ENCODE measurements at regions not wholly inside any gene's neighbourhood (a gene's known extent, or its start where the extent isn't known, plus 50 kb on each side); places are given as distances from the start of the nearest gene placed in this dataset.
A peak's percentile ranks its signal among the peaks of the same experiment; 100 is the strongest.
"Not testable (repeated sequence)": the region's sequence is repeated elsewhere in the genome, so short reads cannot be mapped to it uniquely, and the experiment has no call there.

GRCh38 chr2:18311420-18312195, 248.8 kb downstream of the RDH14 start:
- DNase-seq (ENCODE audit: low read depth): peak; percentile 16

DNA sequence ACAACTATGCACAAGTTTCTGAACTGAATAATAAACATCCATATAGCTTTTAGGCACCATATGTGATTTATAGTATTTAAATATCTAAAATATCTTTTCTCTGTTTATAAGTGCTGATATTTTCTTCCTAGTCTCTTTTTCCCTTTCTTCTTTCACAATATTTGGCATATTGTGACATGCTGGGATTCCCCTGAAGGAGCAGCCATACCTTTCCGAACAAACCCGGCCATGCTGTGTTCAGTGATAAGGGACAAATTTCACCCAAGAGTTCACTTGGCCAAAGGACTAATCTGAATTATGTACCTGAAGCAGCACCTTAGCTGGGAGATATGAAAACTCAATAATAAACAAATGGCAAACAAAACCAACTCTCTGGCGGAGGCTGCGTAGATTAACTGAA, 250.8 kb downstream of the RDH14 start:
- peak; percentile 24 for DNase-seq (ENCODE audit: low read depth)

- no peak for DNase-seq (ENCODE audit: low read depth)
These were observed 251.3 kb downstream of the RDH14 start for GRCh38 chr2:18309188-18309587.

- peak; percentile 46 for DNase-seq (ENCODE audit: low read depth)
These were observed 255.6 kb downstream of the RDH14 start for GRCh38 chr2:18304849-18305248.

GRCh38 chr2:18301421-18302139, 258.9 kb downstream of the RDH14 start:
- peak; percentile 23 for DNase-seq (ENCODE audit: low read depth)

- peak; percentile 98 for DNase-seq (ENCODE audit: low read depth)
These were observed 260.8 kb downstream of the RDH14 start for GRCh38 chr2:18299423-18300212.

- DNase-seq (ENCODE audit: low read depth): no peak
These were observed 262.9 kb downstream of the RDH14 start for GRCh38 chr2:18297534-18298058.

DNA sequence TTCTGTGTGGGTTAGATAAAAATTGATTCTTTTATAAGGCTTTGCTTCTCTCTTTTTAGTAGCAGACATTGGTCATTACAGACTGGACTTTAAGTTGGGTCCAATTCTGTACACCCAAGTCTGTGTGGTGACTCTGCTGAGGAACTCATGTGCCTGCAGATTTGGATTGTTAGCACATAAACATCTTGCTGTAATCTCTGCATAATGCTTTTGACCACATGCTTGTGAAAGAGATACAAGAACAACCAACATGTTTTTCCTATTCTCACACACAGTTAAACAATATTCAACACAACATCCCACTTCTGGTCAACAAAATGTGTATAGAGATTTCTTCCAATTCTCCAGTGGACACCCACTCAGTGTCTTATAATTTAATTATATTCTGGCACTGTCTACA, 270.1 kb downstream of the RDH14 start:
- DNase-seq (ENCODE audit: low read depth): peak; percentile 74

DNA sequence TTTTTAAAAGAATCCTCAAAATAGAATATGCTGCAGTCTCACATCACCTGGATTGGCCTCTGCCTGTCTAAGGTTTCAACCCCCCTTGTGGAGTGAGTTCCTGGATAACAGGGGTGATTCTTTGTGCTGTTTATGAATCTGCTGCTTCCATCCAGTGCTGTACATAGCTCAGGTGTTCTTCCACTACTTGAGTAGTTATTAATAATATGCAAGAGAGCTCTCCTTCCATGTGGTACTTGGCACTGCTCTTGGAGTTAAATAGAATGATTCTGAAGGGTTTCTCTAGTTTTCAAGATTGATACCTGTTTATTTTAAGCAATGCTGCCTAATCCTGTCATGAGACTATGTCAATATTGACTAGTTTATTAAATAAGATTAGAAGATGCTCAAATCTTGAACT, 273.6 kb downstream of the RDH14 start:
- no peak for DNase-seq (ENCODE audit: low read depth)

DNA sequence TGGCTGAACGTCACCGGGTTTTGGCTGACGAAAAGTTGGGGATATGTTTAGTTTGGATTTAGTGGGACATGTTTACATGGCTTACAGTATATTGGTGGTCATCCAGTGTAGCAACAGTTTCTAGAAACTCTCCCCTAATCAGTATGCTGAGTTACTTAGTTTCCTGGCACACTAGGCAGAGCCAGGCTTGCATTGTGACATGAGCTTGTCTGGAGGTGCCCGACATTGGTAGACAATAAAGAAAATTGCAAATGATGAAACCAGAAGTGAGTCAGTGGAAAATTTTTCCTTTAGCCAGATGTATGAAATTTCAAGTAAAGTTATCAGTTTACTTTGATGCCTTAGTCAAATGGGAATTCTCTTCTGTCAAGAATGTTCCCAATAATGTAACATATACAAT, 276.1 kb downstream of the RDH14 start:
- peak; percentile 76 for DNase-seq (ENCODE audit: low read depth)

DNA sequence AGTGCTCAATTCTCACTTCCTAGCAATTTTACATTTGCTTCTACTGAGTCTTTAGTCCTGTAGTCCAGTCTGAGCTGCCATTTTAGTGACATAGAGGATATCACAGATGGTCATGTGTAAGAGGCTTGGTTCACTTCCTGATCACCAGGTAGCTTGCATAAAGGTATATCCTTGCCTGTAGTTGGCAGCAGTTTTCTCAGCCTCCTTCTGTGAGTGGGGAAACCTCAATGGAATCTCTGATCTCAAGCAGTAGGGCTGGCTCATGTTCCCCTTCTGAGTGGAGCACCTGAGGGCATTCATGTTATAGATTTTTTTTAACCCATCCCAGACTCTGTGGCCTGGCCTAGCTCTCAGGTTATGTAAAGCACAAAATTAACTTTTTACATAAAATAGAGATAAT, 278.4 kb downstream of the RDH14 start:
- no peak for DNase-seq (ENCODE audit: low read depth)

- no peak for DNase-seq (ENCODE audit: low read depth)
These were observed 283.8 kb downstream of the RDH14 start for GRCh38 chr2:18276583-18277075.

DNA sequence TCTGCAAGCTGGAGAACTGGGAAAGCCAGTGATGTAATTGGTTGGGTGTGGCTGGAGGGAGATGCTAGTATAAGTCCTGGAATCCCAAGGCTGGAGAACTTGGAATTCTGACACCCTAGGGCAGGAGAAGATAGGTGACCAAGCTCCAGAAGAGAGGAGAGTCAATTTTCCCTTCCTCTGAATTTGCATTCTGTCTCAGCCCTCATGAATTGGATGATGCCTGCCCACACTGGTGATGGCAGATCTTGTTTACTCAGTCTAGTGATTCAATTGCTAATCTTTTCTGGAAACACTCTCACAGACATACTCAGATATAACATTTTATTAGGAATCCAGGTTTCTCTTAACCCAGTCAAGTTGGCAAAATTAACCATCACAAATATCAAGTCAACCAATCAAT, 287.2 kb downstream of the RDH14 start:
- no peak for DNase-seq (ENCODE audit: low read depth)

DNA sequence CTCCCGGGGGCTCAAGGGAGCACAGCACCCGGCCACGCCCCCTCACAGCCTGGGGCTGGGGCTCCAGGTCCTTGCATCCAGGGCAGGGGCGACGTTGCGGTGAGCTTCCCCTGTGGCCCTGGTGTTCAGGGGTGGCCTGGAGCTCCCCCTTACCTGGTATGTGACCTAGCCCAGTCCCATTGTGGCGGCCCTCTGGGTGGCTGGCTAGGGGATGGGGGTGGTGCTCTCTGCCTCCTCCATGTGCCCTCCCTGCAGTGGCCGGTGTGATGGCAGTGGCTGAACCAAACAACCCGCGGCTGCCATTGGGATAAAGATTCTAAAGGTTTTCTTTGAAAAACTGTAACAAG, 288.3 kb downstream of the RDH14 start:
- no peak for DNase-seq (ENCODE audit: low read depth)

- no peak for DNase-seq (ENCODE audit: low read depth)
These were observed 288.9 kb downstream of the RDH14 start for GRCh38 chr2:18271370-18272147.

DNA sequence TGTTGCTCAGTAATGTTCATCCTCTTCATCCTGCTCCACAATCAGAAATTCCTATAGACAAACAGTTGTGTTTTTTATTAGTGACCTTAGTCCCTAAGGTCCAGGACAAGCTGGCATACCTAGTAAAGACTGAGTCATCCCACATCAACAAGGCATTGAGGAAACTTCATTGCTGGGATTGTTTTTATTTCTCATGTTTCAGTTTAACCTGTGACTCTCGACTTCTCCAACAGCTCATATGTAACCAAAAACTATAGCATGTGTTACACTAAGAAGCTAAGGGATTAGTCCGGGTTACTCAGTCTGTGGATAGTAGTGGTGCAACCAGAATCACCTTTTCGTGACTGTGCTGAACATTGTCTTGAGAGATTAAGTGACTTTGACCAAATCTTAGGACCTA, 292.1 kb downstream of the RDH14 start:
- DNase-seq (ENCODE audit: low read depth): peak; percentile 80

DNA sequence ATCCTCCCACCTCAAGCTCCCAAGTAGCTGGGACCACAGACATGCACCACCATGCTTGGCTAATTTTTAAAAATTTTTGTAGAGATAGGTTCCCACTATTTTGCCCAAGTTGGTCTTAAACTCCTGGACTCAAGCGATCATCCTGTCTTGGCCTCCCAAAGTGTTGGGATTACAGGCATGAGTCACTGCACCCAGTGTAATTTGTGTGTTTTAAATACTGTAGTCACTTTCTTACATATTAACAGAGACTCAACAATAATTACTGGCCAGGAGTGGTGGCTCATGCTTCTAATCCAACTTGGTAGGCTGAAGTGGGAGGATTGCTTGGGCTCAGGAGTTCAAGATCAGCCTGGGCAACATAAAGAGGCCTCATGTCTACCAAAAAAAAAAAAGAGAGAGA, 293.0 kb downstream of the RDH14 start:
- peak; percentile 17 for DNase-seq (ENCODE audit: low read depth)

GRCh38 chr2:18266699-18267098, 293.8 kb downstream of the RDH14 start:
- not testable (repeated sequence) for DNase-seq (ENCODE audit: low read depth)

DNA sequence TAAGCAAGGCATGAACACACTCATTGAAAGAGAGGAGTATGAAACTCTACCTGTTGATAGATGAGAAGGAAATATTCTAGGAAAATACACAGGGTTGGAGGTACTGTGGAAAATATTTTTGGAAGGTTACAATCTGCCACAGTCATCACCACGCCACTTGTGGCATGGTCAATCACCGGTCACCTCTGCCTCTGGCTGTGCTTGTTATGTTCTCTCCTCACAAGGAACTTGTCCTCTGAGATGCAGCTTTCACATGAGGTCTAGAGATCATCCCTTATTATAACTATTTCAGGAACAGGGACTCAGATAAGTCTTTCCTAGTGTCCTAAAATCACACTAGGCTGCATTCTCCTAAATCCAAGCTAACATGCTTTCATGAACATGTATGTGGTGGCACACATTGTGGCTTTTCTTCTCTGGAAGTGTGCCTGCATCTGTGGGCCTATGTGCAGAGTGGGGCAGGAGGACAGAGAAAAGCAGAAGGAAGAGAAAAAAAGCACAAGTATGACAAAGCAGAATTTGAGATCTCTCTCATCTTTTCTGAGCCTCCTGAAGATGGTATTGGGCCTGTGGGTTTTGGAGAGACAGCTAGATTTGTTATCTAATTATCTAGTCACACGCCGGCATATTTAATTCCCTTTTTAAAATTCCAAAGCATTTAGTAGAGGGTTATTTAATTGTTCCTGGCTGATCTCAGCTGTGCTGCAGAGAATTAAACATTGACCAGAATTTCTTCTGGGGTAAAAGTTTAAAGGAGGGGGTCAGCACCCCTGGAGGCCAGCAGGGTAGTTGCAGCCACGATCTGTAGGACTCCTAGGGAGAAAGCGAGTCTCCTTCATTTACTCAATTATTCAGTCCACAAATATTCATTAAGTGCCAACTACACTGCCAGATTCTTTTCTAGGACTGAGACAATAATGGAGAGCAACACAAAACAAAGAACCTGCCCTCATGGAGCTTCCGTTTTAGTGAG, 294.6 kb downstream of the RDH14 start:
- no peak for DNase-seq (ENCODE audit: low read depth)

- DNase-seq (ENCODE audit: low read depth): peak; percentile 61
These were observed 297.9 kb downstream of the RDH14 start for GRCh38 chr2:18262601-18263000.

All from iris pigment epithelial cell (primary cell).